NCI-H2196 (cell line): ENCODE measurements at regions not wholly inside any gene's neighbourhood (a gene's known extent, or its start where the extent isn't known, plus 50 kb on each side); places are given as distances from the start of the nearest gene placed in this dataset.

Experiments
- DNase-seq: peaks from one replicate; lab custom pipeline; 2025; ENCODE audit not compliant: unreplicated experiment; lab: John Stamatoyannopoulos, UW

DNA sequence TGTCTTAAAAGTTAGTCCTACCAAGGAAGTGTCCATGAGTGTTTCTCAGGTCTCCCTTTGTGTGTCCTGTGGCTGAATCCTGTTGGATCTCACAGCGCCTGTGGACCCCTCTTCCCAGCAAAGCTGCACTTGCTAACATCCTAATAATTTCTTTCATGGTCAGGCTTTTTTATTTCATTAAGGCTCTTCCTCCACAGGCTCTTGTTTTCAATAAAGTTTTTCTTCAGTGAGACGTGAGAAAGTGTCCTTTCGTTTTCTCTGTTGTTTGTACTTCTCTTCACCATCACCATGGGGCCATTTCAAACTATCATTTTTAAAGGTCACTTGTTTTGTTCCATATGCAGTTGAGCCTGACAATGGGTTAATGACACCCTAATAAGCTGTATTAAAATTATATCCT, 231.5 kb downstream of the LMO4 start:
- DNase-seq: no peak

DNA sequence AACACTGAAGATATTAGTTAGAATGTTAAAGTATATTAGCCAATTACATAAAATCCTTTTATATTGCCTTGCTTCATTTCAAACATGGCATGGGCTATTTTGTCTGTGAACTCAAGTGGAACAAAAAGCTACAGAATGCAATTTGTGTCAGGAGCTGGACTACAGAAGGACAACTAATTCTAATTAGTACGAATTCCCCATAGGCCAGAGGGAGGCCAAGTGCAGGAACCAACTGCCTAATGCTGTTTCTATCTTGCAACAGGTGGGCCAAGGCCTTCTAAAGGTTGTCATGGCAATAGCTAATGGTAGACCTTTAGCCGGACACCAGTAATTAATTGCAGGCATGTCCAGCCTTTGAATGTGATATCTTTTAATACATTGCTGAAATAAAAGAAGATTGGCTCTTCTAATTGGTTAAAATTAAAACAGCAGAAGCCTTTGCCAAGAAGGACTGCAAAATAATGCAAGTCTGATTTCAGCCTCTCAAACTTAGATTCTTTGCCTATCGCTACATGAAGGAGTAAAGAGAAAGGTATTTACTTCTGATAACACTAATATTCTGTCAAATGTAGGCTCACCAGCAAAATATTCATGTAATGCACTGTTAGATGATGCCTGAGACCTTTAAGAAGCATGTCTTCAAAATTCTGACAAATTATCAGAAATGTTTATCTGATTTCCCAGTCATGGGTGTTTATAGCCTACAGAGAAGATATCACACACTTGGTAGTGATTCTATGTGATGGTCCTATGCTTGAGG, 232.1 kb downstream of the LMO4 start:
- no peak for DNase-seq

DNA sequence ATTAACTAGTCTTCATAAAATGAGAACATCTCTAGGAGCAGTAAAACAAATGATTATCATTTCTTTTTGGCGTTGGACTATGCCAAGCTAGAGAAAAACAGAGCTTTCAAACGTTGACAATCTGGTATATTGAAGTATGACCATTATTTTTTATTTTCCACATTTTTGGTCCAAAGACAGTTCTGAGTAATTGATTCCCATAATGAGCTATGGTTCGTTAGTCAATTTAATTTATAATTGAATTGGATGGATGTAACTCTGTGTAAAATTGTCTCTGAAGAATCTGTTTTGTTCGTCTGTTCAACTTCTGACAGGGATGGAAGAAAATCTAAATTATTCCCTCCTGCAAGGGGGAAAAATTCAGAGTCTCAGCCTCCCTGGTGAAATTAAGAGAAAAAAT, 234.5 kb downstream of the LMO4 start:
- DNase-seq: no peak

- DNase-seq: no peak
These were observed 237.2 kb downstream of the LMO4 start for GRCh38 chr1:87565861-87566260.

DNA sequence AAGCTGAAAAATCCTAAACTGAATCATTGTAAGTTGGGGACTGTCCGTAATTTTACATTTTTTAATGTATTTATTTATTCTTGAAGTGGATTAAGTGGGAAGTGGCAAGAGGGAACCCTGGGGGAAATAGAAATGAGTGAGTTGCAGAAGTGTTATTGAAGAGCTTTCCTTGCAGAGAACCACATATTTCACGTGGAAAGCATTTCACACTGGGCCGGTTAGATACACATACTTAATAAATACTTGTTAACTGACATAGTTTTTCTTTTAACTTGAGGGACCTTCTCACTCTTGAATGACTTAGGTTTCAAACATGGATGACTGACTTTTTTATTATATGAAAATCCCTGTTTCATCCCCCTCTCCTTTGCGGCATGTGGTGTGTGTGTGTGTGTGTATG, 239.3 kb downstream of the LMO4 start:
- DNase-seq: no peak

DNA sequence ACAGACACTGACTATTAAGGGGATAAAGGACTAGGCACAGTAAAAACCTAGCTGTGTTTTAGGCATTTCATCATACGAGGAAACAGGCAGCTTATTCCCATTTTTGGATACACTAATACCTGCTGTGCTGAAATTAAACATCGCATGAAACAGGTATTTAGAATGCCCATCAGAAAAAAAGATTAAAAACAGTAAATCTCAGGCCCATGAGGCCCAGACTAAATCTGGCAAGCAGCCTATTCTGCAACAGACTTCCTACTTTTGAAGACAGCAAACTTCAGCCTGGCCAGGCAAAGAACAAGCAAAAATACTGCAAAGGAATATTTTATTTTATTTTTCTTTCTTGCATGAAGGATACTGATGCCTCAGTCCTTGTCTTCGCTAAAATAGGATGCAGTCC, 240.2 kb downstream of the LMO4 start:
- no peak for DNase-seq

DNA sequence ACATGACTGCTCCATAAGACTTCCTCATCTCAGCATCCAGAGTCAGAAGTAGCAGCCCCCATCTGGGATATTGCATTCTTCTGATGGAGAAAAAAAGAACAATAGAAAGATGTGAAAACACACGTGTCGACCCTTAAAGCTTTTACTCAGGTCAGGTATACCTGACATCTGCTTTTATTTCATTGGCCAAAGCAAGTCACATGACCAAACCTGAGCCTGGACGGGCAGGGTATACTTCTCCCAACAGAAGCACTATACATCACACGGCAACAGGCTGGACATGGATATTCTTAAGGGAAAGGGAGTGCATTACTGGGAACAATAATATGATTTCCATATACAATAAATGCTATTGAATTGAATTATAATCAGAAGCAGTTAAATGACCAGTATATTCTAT, 243.3 kb downstream of the LMO4 start:
- DNase-seq: no peak

- DNase-seq: no peak
These were observed 244.2 kb downstream of the LMO4 start for GRCh38 chr1:87572891-87573290.

DNA sequence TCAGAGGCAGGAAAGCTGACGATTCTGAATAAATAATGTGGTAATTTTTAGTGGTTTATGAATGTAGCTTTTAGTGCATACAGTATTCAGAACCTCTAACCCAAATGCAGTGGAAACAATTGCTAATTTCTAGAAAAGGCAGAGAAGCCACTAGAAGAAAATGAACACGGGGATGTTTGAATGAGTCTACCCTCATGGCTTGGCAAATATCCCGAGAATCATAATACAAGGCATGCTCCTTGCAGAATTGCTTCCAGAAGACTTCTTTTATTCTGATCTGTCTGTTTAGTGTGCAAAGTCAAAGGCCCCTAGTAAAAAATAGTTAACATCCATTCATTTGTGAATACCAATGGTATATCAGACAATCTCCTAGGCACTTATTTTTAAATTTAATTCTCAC, 246.8 kb downstream of the LMO4 start:
- no peak for DNase-seq

- DNase-seq: no peak
These were observed 249.8 kb downstream of the LMO4 start for GRCh38 chr1:87578464-87578863.

DNA sequence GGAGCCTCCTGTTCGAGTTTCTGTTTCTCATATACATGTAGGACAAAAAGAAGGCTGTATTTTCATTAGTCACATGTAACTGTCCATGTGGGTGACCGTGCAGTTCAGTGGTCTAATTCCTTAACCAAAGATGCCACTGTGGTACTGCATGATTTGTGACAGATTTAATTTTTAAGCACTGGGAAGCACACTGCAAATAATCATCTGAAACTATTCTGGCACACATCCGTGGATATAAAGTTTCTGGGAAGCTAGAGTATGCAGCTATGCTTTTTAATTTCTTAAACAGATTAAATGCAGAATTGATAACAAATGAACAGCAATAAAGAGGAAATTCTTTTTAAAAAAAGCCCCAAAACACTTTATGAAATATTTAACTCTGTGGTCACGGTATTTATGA, 254.8 kb downstream of the LMO4 start:
- DNase-seq: no peak

DNA sequence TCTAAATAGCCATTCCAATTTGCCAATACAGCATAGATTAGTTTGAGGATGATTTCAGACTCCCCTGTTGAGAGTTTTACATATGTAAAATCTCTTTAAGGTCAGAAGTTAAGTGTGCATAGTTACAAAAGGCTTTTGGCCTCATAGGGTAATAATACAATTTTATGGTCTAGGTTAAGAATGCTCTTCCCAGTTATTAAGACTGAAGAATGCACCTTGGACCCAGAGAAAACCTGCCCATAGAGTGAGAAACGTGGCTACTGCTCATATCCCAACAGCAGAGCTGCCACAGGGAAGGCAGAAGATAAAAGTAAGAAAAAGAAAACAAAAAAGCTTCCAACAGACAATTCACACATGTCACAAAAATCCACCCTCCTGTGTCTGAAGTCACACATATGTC, 255.9 kb downstream of the LMO4 start:
- no peak for DNase-seq

DNA sequence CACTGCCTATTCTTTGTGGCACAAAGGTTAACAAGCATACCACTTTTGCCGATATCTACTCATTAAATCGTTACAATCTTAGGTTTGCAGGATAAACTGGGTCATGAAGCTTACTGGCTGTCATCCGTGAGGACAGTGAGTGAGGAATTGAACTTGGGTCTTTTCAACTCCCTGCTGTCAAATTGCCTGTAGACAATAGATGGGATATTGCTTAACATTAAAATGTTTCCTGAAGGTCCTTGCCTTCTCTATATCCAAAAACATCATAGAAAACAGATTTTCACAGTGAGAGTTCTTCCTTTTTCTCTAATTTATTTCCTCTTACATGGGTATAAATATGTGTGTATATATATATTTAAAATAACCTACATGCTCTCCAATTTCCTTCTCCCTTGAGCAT, 257.8 kb downstream of the LMO4 start:
- DNase-seq: no peak

- DNase-seq: no peak
These were observed 259.8 kb downstream of the LMO4 start for GRCh38 chr1:87588495-87588894.

DNA sequence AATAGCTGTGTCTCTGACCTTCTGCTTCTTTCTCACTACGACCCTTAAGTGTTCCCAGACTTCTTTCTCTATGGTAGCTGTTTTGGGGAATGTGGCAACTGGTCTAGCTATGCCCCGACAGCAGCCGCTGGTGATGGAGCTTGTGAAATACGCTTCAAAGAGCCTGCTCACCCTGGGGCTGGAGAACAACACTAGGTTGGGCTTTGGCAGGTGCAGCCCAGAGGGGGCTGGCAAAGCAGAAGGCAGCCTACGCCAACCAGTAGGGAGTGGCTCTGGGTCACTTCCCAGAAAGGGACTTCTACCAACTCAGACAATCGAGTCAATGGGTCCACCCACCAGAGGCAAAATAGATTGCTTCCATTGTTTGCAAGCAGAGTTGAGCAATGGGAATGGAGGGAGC, 262.8 kb downstream of the LMO4 start:
- DNase-seq: no peak

DNA sequence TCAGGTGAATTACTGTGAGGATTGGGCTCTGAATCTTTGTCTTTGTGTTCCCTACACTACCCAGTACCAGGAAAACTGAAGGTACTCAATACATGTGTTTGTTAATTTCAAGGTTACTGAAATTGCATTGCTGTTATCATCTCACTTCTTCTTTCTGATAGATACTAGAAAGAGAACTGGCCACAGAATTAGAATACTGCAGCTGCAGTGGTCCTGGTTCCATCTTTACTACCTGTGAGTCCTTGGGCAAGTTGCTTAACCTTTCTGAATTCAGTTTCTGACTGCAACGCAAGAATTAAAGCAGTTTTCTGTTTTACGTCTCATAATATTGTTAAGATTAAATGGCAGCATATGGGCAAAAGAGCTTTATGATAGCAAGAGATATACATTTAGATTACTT, 263.5 kb downstream of the LMO4 start:
- no peak for DNase-seq

DNA sequence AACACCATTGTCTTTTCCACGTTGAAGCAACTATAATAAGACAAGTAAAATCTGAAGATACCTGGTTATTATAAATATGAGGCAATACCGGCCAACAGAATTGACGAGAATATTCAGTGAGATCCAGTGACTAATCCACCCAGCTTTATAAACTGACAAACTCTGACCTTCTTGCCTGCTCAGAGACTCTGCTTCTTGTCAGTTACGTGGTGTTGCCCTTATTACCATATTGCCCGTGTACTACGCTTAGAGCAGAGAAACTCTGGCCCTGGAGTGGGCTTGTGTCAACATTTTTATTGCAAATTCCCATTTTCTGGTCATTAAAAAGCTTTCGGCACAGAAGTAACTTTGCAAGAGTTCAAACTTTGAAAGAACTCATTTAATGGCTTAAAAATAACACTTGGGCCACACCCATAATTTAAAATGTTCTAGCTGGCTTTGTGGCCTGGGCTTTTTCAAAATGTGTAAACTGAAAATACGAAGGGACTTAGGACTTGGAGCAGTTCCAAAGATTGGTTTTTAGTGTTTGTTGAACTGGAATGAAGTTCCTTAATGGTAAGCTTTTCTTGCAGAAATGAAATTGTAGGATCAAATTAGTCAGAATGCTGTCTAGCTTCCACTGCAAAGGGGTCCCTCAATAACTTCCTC, 266.2 kb downstream of the LMO4 start:
- DNase-seq: no peak

GRCh38 chr1:87595384-87595781, 266.7 kb downstream of the LMO4 start:
- DNase-seq: no peak

- DNase-seq: no peak
These were observed 269.7 kb downstream of the LMO4 start for GRCh38 chr1:87598429-87598828.

DNA sequence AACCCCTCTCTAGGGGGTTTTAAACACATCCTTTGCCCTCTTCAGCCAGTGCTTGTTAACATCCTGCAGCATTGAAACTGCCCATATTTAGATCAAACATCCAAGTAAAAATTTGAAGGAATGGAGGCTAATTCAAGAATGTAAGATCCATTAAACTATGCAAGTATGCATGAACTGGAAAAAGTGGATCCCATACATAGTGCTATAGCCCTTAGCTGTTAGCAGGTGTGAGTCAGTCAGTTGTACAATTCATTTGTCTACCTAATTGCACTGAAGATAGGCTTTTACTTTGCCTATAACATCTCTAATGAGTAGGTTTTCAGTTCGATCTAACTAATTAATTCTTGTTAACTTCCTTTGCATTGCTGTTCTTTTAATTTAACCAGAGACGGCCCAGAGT, 270.9 kb downstream of the LMO4 start:
- DNase-seq: no peak

GRCh38 chr1:87600055-87600850, 271.6 kb downstream of the LMO4 start:
- DNase-seq: no peak

GRCh38 chr1:87600854-87601253, 272.2 kb downstream of the LMO4 start:
- no peak for DNase-seq
